ENCODE measurements at regions not wholly inside any gene's neighbourhood (a gene's known extent, or its start where the extent isn't known, plus 50 kb on each side); places are given as distances from the start of the nearest gene placed in this dataset.

GRCh38 chr1:186745531-186746146, 65.4 kb upstream of the PTGS2 start:
- dilution Hi-C loops (cut with HindIII; ENCODE audit: low sequenced_read_pairs, unreplicated experiment): no loop called here
- Histone ChIP-seq H4K8ac (ENCODE audit: low read depth in 2 of 2, low read length in 2 of 2) (no peak overlapping the region), H3K4me1 (ENCODE audit: control insufficient read depth, insufficient read depth, low read length) (no peaks in the 10 kb centered on the region; the same call in 1 of the 2 replicates), H2BK15ac (ENCODE audit: low read depth, low read length) (no peak overlapping the region), H4K20me1 (ENCODE audit: insufficient read depth, low read length) (no peaks in the 10 kb centered on the region), H3K4ac (ENCODE audit: low read depth, low read length) (no peak overlapping the region), H3K18ac (ENCODE audit: low read depth, low read length) (no peak overlapping the region), H4K91ac (ENCODE audit: insufficient read depth, low read depth, low read length) (no peak overlapping the region), H3K36me3 (ENCODE audit: control insufficient read depth, insufficient read depth, low read length) (no peaks in the 10 kb centered on the region), H3K79me1 (ENCODE audit: low read depth in 1 of 2, low read length in 2 of 2) (no peaks in the 10 kb centered on the region), H3K9ac (ENCODE audit: low read depth, low read length) (no peak overlapping the region), H4K5ac (ENCODE audit: low read depth, low read length) (no peak overlapping the region), H3K4me3 (ENCODE audit: insufficient read depth, low read depth, low read length) (no peak overlapping the region), H2BK20ac (ENCODE audit: low read depth, low read length) (no peak overlapping the region), H3K27ac (ENCODE audit: insufficient read depth, low read length) (no peak overlapping the region), H3K4me2 (ENCODE audit: low read depth, low read length) (no peak overlapping the region), H3K56ac (ENCODE audit: extremely low read depth, insufficient read depth, low read length) (no peak overlapping the region), H2AFZ (replicated peaks; ENCODE audit: low read length, poor library complexity) (no peak overlapping the region), H2AK5ac (ENCODE audit: low read depth, low read length) (no peak overlapping the region), H3K9me3 (ENCODE audit: control insufficient read depth, insufficient read depth, low read length) (peaks cover 8% of the 10 kb centered on the region), H3K27me3 (ENCODE audit: control insufficient read depth, insufficient read depth, low read length) (no peaks in the 10 kb centered on the region), H3K14ac (replicated peaks; ENCODE audit: low read depth, low read length) (no peak overlapping the region), H2AK9ac (replicated peaks; ENCODE audit: low read depth, low read length, poor library complexity) (no peak overlapping the region), H2BK5ac (ENCODE audit: low read depth, low read length, poor library complexity, severe bottlenecking) (no peak overlapping the region), H2BK120ac (ENCODE audit: low read depth, low read length) (no peak overlapping the region), H3K9me1 (ENCODE audit: insufficient read depth, low read length) (no peaks in the 10 kb centered on the region), H3K23ac (ENCODE audit: low read depth, low read length) (no peak overlapping the region)
- no TSS peak for BruUV-seq (replicated peaks)
- ATAC-seq (ENCODE audit: low read depth): no peak
- DNase-seq: no peak
- POLR2A ChIA-PET (ENCODE audit: unreplicated experiment): interaction anchor here (0.6 kb wide), 1 partner anchor 9 kb away, joined by 5 read pairs; no protein-coding TSS in a partner anchor
- CTCF ChIA-PET: no interaction called here
- TF ChIP-seq POLR2A (IDR thresholded peaks at IDR 0.05; ENCODE audit: low read depth, low read length) (no peak), ELK1 (IDR thresholded peaks at IDR 0.05; ENCODE audit: borderline replicate concordance, low read depth, low read length) (no peak), MAFK (IDR thresholded peaks at IDR 0.05; ENCODE audit: low read depth, low read length) (no peak), RFX5 (IDR thresholded peaks at IDR 0.05; ENCODE audit: low read depth, low read length) (no peak), MAZ (IDR thresholded peaks at IDR 0.05; ENCODE audit: borderline replicate concordance, low read depth, low read length) (no peak), RCOR1 (IDR thresholded peaks at IDR 0.05; ENCODE audit: insufficient replicate concordance, low read length) (no peak), NFE2L2 (IDR thresholded peaks at IDR 0.05; ENCODE audit: low read depth, low read length) (no peak), FOS (IDR thresholded peaks at IDR 0.05; ENCODE audit: low read depth, low read length) (no peak), RAD21 (IDR thresholded peaks at IDR 0.05; ENCODE audit: low read length) (no peak), CEBPB (IDR thresholded peaks at IDR 0.05; ENCODE audit: low read depth, low read length) (no peak), SMC3 (IDR thresholded peaks at IDR 0.05; ENCODE audit: low read depth, low read length) (no peak), CTCF (conservative IDR thresholded peaks at IDR 0.05; ENCODE audit: low read depth, low read length) (no peak), CHD1 (IDR thresholded peaks at IDR 0.05; ENCODE audit: low read depth, low read length) (no peak), MXI1 (IDR thresholded peaks at IDR 0.05; ENCODE audit: borderline replicate concordance, low read depth, low read length) (no peak), BHLHE40 (IDR thresholded peaks at IDR 0.05; ENCODE audit: low read depth, low read length) (no peak)
- TF ChIP-seq, protein P1, sequence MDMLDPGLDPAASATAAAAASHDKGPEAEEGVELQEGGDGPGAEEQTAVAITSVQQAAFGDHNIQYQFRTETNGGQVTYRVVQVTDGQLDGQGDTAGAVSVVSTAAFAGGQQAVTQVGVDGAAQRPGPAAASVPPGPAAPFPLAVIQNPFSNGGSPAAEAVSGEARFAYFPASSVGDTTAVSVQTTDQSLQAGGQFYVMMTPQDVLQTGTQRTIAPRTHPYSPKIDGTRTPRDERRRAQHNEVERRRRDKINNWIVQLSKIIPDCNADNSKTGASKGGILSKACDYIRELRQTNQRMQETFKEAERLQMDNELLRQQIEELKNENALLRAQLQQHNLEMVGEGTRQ (IDR thresholded peaks at IDR 0.05; ENCODE audit: low read depth, low read length): no peak
- intact Hi-C loops (cut with micrococcal nuclease): no loop called here
- no CpG with 5 or more reads among the region's 4 CpGs for WGBS, 2 experiments (ENCODE audit: extremely low coverage in 2 of 2, insufficient read length in 1 of 2)
- in situ Hi-C loops (cut with MboI; ENCODE audit: low sequenced_read_pairs): no loop called here
